ENCODE measurements at regions not wholly inside any gene's neighbourhood (a gene's known extent, or its start where the extent isn't known, plus 50 kb on each side); places are given as distances from the start of the nearest gene placed in this dataset.

GRCh38 chr20:11853359-11853758 lies 64.3 kb upstream of the BTBD3 start:
- no peaks in the 10 kb centered on the region for H3K4me1 Mint-ChIP-seq (ENCODE audit: low read depth)
- intact Hi-C loops (cut with DNase I, micrococcal nuclease), result no loop called here
- POLR2A ChIA-PET, result no interaction called here
- no peak for TF ChIP-seq CTCF (IDR thresholded peaks at IDR 0.05)
- H3K27ac ChIP-seq (ENCODE audit: low read depth in 1 of 2, low read length in 2 of 2), result no peak overlapping the region
- H3K27me3 ChIP-seq (ENCODE audit: control insufficient read depth in 1 of 2, insufficient read depth in 2 of 2, low read length in 2 of 2), result no peaks in the 10 kb centered on the region
- no peak overlapping the region for H3K27ac Mint-ChIP-seq
- no peak overlapping the region for H3K4me3 ChIP-seq (ENCODE audit: low read length)
- H3K9me3 Mint-ChIP-seq, result peaks cover 2% of the 10 kb centered on the region
- no peaks in the 10 kb centered on the region for H3K36me3 ChIP-seq (ENCODE audit: insufficient read depth, low read length)
- H3K27me3 Mint-ChIP-seq, result no peaks in the 10 kb centered on the region
- DNase-seq (no peak), ATAC-seq (ENCODE audit: poor library complexity) (no peak)
- H3K4me3 Mint-ChIP-seq, result no peak overlapping the region
- CTCF ChIA-PET, result no interaction called here
- no peaks in the 10 kb centered on the region for H3K4me1 ChIP-seq (ENCODE audit: insufficient read depth, low read length)
- peaks cover 0 to 16% of the 10 kb centered on the region in 2 experiments for H3K9me3 ChIP-seq (ENCODE audit: control insufficient read depth in 1 of 2, insufficient read depth in 1 of 2, low read length in 2 of 2)
- no peaks in the 10 kb centered on the region for H3K36me3 Mint-ChIP-seq (ENCODE audit: low read depth)

- ChIA-PET CTCF (no interaction called here), POLR2A (no interaction called here)
Observed at GRCh38 chr20:11861479-11861878, 56.2 kb upstream of the BTBD3 start.

GRCh38 chr20:11867291-11867919 lies 50.3 kb upstream of the BTBD3 start:
- H3K4me3 Mint-ChIP-seq, result no peak overlapping the region

More at GRCh38 chr20:11861479-11861878, 56.2 kb upstream of the BTBD3 start:
- ATAC-seq (ENCODE audit: poor library complexity) (no peak), DNase-seq (no peak)
- H3K36me3 ChIP-seq (ENCODE audit: insufficient read depth, low read length), result no peaks in the 10 kb centered on the region
- H3K27ac ChIP-seq (ENCODE audit: low read depth in 1 of 2, low read length in 2 of 2), result no peak overlapping the region
- no peak overlapping the region for H3K27ac Mint-ChIP-seq
- no peaks in the 10 kb centered on the region for H3K27me3 ChIP-seq (ENCODE audit: control insufficient read depth in 1 of 2, insufficient read depth in 2 of 2, low read length in 2 of 2)
- intact Hi-C loops (cut with DNase I, micrococcal nuclease), result no loop called here
- no peaks in the 10 kb centered on the region for H3K4me1 ChIP-seq (ENCODE audit: insufficient read depth, low read length)
- peaks cover 5% of the 10 kb centered on the region for H3K27me3 Mint-ChIP-seq
- no peak overlapping the region for H3K4me3 Mint-ChIP-seq
- TF ChIP-seq CTCF (IDR thresholded peaks at IDR 0.05), result no peak
- H3K4me3 ChIP-seq (ENCODE audit: low read length), result no peak overlapping the region
- no peaks in the 10 kb centered on the region for H3K4me1 Mint-ChIP-seq (ENCODE audit: low read depth)
- H3K9me3 ChIP-seq (ENCODE audit: control insufficient read depth in 1 of 2, insufficient read depth in 1 of 2, low read length in 2 of 2), result peaks cover 0 to 3% of the 10 kb centered on the region in 2 experiments
- no peaks in the 10 kb centered on the region for H3K36me3 Mint-ChIP-seq (ENCODE audit: low read depth)
- H3K9me3 Mint-ChIP-seq, result no peaks in the 10 kb centered on the region

More at GRCh38 chr20:11867291-11867919, 50.3 kb upstream of the BTBD3 start:
- no peak overlapping the region for H3K27ac ChIP-seq (ENCODE audit: low read depth in 1 of 2, low read length in 2 of 2)
- no peaks in the 10 kb centered on the region for H3K36me3 ChIP-seq (ENCODE audit: insufficient read depth, low read length)
- intact Hi-C loops (cut with DNase I, micrococcal nuclease), result no loop called here
- ChIA-PET POLR2A (no interaction called here), CTCF (no interaction called here)
- H3K9me3 ChIP-seq (ENCODE audit: control insufficient read depth in 1 of 2, insufficient read depth in 1 of 2, low read length in 2 of 2), result no peaks in the 10 kb centered on the region
- H3K4me1 Mint-ChIP-seq (ENCODE audit: low read depth), result no peaks in the 10 kb centered on the region
- no peaks in the 10 kb centered on the region for H3K27me3 Mint-ChIP-seq
- H3K36me3 Mint-ChIP-seq (ENCODE audit: low read depth), result no peaks in the 10 kb centered on the region
- no peaks in the 10 kb centered on the region for H3K9me3 Mint-ChIP-seq
- no peak overlapping the region for H3K4me3 ChIP-seq (ENCODE audit: low read length)
- no peak for ATAC-seq (ENCODE audit: poor library complexity)
- H3K27ac Mint-ChIP-seq, result no peak overlapping the region
- no peaks in the 10 kb centered on the region for H3K27me3 ChIP-seq (ENCODE audit: control insufficient read depth in 1 of 2, insufficient read depth in 2 of 2, low read length in 2 of 2)
- H3K4me1 ChIP-seq (ENCODE audit: insufficient read depth, low read length), result no peaks in the 10 kb centered on the region
- TF ChIP-seq CTCF (IDR thresholded peaks at IDR 0.05), result no peak
- no peak for DNase-seq

Measured in CD4-positive, alpha-beta T cell (primary cell).